GM12865 (cell line): ENCODE measurements at regions not wholly inside any gene's neighbourhood (a gene's known extent, or its start where the extent isn't known, plus 50 kb on each side); places are given as distances from the start of the nearest gene placed in this dataset.

Experiments
- DNase-seq: peaks from one replicate; pipeline ENCODE4 v3.0.0; 2010; ENCODE audit warnings: low read depth
- H3K4me3 ChIP-seq: 2 replicates; pipeline ENCODE4 v1.5.1; 2011; ENCODE audit warnings: mild to moderate bottlenecking, low read depth, low read length, control low read depth
- CTCF ChIP-seq: IDR thresholded peaks from 2 replicates; pipeline ENCODE4 v1.5.1; 2011; ENCODE audit warnings: low read length, control low read depth, low read depth, inconsistent platforms; ENCODE audit not compliant: insufficient read depth; ENCODE audit errors: missing control alignments

- no peak overlapping the region for H3K4me3 ChIP-seq
- TF ChIP-seq CTCF, result no peak
- DNase-seq, result no peak
Measured at GRCh38 chr9:31615966-31616365, 768.5 kb upstream of the ACO1 start.

GRCh38 chr9:31623511-31623910, 760.9 kb upstream of the ACO1 start:
- TF ChIP-seq CTCF, result no peak
- DNase-seq, result no peak
- H3K4me3 ChIP-seq, result no peak overlapping the region

- no peak for DNase-seq
- H3K4me3 ChIP-seq, result no peak overlapping the region
- no peak for TF ChIP-seq CTCF
Measured at GRCh38 chr9:31629292-31629691, 755.2 kb upstream of the ACO1 start.

- H3K4me3 ChIP-seq, result no peak overlapping the region
- TF ChIP-seq CTCF, result no peak
- DNase-seq, result no peak
Measured at GRCh38 chr9:31637265-31637664, 747.2 kb upstream of the ACO1 start.

GRCh38 chr9:31637861-31638260, 746.6 kb upstream of the ACO1 start:
- H3K4me3 ChIP-seq, result no peak overlapping the region
- DNase-seq, result no peak
- no peak for TF ChIP-seq CTCF

- DNase-seq, result no peak
- no peak for TF ChIP-seq CTCF
- no peak overlapping the region for H3K4me3 ChIP-seq
Measured at GRCh38 chr9:31639451-31639850, 745.0 kb upstream of the ACO1 start.

GRCh38 chr9:31669311-31669710, 715.1 kb upstream of the ACO1 start:
- TF ChIP-seq CTCF, result no peak
- no peak overlapping the region for H3K4me3 ChIP-seq
- no peak for DNase-seq
